NCI-H526 treated with DMSO at 0.1 percent for 48 hours (cell line): ENCODE measurements at regions not wholly inside any gene's neighbourhood (a gene's known extent, or its start where the extent isn't known, plus 50 kb on each side); places are given as distances from the start of the nearest gene placed in this dataset.

Source experiments
- DNase-seq: peaks from one replicate; lab custom pipeline; 2025; lab: John Stamatoyannopoulos, UW

- no peak for DNase-seq
Observed at GRCh38 chr6:153251326-153251725, 120.2 kb upstream of the RGS17 start.

DNA sequence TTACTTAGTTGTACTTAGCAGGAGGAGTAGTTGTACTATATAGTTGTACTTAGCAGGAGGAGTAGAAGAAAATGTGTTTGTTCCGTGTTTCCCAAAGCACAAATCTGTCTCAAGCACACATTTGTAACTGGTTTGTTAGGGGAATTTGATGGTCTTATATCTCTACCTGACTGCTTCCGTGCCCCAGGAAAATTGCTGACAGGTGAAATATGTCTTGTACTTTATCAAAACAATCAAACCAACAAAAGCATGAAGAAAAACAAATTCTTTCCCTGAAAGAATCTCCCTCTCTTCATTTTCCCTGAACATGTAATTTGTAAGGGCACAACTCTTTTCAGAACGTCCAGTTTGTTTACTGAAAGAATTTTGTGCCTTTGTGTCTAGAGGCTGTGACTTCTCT is 106.6 kb upstream of the RGS17 start:
- DNase-seq = no peak

DNA sequence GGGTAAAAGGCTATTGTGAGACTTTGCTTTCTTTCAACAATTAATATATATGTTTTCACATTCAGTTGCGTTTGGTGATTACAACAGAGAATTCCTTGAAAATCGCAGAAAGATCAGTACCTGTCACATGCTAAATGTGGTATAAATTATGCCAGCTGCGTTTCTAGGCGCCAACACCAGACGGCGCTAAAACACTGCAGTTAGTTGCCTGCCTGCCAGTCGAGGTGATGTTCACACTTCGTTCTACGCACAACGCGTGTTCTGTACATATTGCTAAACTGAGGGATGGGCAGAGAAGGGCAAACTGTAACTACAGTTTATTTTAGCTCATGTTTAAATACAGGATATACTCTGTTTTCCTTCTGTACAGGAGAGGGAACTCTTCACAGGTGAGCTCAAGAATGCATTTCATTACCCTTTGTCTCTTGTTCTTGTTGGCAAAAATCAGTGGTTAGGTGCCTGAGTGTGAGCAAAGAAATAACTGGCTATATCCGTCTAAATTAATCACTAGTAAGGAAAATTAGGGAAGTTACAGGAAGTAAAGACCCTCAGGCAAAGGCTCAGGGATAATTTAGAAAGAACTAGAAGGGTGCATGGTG is 100.1 kb upstream of the RGS17 start:
- DNase-seq = no peak

GRCh38 chr6:153218184-153218792 is 87.2 kb upstream of the RGS17 start:
- no peak for DNase-seq

GRCh38 chr6:153216789-153217188 is 85.7 kb upstream of the RGS17 start:
- DNase-seq = no peak

- DNase-seq = no peak
Observed at GRCh38 chr6:153215242-153215641, 84.2 kb upstream of the RGS17 start.

DNA sequence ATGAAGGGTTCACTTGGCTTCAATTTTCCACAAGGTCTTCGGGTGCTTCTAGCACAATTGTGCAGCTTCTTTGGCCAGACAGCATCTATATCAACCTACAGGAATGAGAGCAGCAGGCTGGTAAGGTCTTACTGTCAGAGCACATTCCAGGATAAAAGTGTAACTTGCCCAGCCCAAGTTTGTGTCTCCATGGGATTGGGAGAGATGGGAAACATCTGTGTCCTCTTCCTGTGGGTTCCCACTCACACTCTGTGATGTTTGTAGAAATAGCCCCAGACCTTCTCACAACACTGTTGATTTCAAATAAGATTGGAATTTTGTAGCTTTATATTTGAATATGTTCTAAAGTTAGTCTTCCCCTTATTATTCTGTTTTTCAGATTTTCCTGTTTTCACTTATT is 83.4 kb upstream of the RGS17 start:
- no peak for DNase-seq

- DNase-seq = no peak
Observed at GRCh38 chr6:153210083-153210482, 79.0 kb upstream of the RGS17 start.

DNA sequence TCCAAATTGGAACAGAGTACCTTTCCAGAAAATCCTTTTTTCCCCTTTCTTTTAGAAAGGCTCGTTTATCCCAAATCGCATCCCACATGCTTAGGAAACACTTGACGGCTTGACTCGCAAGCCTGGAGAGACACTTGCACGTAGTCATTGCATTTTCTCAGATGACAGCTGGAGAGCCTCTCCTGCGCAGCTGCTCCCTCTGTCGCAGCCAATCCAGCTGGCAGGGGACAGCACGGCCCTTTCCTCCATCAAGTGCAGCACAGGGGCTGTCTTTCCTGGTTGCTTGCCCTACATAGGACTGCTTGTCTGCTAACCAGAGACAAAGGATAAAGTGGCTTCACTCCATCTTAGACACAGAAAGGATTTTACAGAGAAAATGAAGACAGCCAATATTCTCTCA is 77.6 kb upstream of the RGS17 start:
- no peak for DNase-seq

- no peak for DNase-seq
Observed at GRCh38 chr6:153207617-153208016, 76.5 kb upstream of the RGS17 start.

DNA sequence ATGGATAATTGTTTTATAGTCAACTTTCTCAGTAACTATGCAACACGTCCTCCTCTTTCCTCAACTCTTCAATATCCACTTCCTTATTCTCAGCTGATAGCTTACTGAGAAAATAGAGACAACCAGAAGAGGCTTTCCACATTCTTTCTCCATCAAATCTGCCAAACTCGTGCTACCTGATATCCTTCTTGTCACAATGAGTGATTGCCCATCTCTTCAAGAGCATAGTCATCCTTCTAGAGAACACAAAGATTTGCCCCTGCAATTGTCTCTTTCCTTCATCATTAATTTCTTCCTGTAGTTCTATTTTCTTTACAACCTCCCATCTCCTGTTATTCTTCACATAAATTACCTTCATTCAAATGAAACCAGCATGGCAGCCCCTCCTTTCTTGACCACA is 75.9 kb upstream of the RGS17 start:
- no peak for DNase-seq

DNA sequence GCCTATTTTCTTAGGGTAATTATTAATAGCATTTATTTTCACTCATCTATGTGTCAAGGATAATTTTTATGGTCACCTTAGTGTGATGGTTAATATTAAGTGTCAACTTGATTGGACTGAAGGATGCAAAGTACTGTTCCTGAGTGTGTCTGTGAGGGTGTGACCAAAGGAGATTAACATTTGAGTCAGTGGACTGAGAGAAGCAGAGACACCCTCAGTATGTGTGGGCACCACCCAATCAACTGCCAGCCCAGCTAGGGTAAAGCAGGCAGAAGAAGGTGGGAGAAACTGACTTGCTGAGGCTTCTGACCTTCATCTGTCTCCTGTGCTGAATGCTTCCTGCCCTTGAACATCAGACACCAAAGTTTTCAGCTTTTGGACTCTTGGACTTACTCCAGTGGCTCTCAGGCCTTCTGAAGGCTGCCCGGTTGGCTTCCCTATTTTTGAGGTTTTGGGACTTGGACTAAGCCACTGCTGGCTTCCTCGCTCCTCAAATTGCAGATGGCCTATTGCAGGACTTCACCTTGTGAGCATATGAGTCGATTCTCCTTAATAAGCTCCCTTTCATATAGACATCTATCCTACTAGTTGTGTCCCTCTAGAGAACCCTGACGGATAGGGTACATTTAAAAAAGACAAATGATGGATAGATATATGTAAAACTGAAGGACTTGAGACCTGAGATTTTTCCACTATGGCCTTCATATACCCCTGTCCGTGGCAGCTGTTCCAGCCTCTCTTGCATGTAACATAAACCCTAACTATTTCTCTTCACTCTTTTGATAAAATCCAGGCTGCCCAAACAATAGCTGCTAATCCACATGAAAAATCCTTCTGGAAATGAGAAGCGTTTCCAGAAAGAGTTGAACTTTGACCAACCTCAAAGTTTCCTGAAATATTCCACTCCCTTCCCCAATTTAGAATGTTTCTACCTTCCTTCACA is 62.1 kb upstream of the RGS17 start:
- no peak for DNase-seq

DNA sequence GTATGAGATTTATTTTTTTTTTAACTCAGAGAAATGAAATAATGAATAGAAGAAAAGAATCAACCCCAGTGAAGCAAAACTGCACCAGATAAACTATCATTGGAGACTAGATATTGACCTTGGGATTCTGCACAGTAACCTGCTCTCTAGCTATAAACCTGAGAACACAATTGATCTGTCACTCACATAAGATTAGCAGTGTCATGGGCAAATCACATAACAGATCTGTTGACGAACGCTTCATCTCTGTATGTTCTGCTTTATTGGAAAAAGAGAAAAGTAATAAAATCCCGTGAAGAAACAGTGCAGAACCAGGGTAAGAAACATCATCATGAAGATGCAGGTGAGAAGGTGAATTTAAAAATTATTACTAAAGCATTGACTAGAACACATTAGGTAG is 52.8 kb upstream of the RGS17 start:
- no peak for DNase-seq
